ENCODE measurements at regions not wholly inside any gene's neighbourhood (a gene's known extent, or its start where the extent isn't known, plus 50 kb on each side); places are given as distances from the start of the nearest gene placed in this dataset.

DNA sequence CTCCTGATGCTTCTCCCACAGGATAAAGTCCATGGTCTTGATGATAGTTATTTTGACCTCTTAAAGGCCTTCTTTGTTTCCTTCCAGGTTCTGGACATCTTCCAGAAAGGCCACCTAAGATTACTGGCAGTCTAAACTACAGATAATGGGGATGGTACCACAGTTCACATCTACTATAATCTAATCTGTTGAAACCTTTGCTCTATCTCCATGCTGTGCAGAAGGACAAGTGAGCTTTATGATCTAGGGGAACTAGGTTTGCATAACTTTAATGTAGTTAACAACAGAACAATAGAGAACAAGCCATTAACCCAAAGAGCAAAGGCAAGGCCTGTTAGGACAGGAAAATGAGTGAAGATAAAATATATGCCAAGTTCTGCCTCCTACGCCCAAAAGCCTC is 103.9 kb upstream of the KLHL13 start:
- DNase-seq = no peak
- H3K27me3 ChIP-seq = peaks cover 3% of the 10 kb centered on the region
- H3K27ac ChIP-seq = no peak overlapping the region

GRCh38 chrX:118221270-118221669 is 104.7 kb upstream of the KLHL13 start:
- intact Hi-C loops (cut with DNase I) = no loop called here

More for the DNA sequence above, 103.9 kb upstream of the KLHL13 start:
- WGBS, 4 donors = 65 to 100% (median 82%) methylated on average over 1 of the region's 1 CpG
- no peak for TF ChIP-seq POLR2A (IDR thresholded peaks at IDR 0.05)
- TF ChIP-seq, protein P1, sequence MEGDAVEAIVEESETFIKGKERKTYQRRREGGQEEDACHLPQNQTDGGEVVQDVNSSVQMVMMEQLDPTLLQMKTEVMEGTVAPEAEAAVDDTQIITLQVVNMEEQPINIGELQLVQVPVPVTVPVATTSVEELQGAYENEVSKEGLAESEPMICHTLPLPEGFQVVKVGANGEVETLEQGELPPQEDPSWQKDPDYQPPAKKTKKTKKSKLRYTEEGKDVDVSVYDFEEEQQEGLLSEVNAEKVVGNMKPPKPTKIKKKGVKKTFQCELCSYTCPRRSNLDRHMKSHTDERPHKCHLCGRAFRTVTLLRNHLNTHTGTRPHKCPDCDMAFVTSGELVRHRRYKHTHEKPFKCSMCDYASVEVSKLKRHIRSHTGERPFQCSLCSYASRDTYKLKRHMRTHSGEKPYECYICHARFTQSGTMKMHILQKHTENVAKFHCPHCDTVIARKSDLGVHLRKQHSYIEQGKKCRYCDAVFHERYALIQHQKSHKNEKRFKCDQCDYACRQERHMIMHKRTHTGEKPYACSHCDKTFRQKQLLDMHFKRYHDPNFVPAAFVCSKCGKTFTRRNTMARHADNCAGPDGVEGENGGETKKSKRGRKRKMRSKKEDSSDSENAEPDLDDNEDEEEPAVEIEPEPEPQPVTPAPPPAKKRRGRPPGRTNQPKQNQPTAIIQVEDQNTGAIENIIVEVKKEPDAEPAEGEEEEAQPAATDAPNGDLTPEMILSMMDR (IDR thresholded peaks at IDR 0.05) = no peak
- H3K36me3 ChIP-seq (replicated peaks in 1 of 2) = no peaks in the 10 kb centered on the region
- H3K4me1 ChIP-seq (replicated peaks in 1 of 2) = no peaks in the 10 kb centered on the region
- no peak overlapping the region for H3K4me3 ChIP-seq
- intact Hi-C loops (cut with DNase I) = no loop called here
- H3K9me3 ChIP-seq (replicated peaks in 1 of 3) = no peaks in the 10 kb centered on the region

GRCh38 chrX:118221733-118222132 is 105.1 kb upstream of the KLHL13 start:
- TF ChIP-seq POLR2A (IDR thresholded peaks at IDR 0.05) = no peak
- TF ChIP-seq, protein P1 (IDR thresholded peaks at IDR 0.05) = no peak
- Histone ChIP-seq H3K4me1 (replicated peaks in 1 of 2) (no peaks in the 10 kb centered on the region), H3K27ac (no peak overlapping the region), H3K36me3 (replicated peaks in 1 of 2) (no peaks in the 10 kb centered on the region), H3K4me3 (no peak overlapping the region), H3K27me3 (no peaks in the 10 kb centered on the region), H3K9me3 (replicated peaks in 1 of 3) (no peaks in the 10 kb centered on the region)
- intact Hi-C loops (cut with DNase I) = no loop called here
- WGBS, 4 donors = 33 to 41% (median 36%) methylated on average over 3 of the region's 3 CpGs
- DNase-seq = no peak

More at GRCh38 chrX:118221270-118221669, 104.7 kb upstream of the KLHL13 start:
- Histone ChIP-seq H3K27ac (no peak overlapping the region), H3K36me3 (replicated peaks in 1 of 2) (no peaks in the 10 kb centered on the region), H3K4me3 (no peak overlapping the region), H3K9me3 (replicated peaks in 1 of 3) (no peaks in the 10 kb centered on the region), H3K27me3 (peaks cover 3% of the 10 kb centered on the region), H3K4me1 (replicated peaks in 1 of 2) (no peaks in the 10 kb centered on the region)
- 54 to 84% (median 71%) methylated on average over 4 of the region's 4 CpGs for WGBS, 4 donors
- no peak for TF ChIP-seq POLR2A (IDR thresholded peaks at IDR 0.05)
- TF ChIP-seq, protein P1 (IDR thresholded peaks at IDR 0.05) = no peak
- DNase-seq = no peak

- H3K4me1 ChIP-seq (replicated peaks in 1 of 2) = no peaks in the 10 kb centered on the region
- H3K27ac ChIP-seq = no peak overlapping the region
- H3K27me3 ChIP-seq = peaks cover 5% of the 10 kb centered on the region
- no peak for DNase-seq
- no peak overlapping the region for H3K4me3 ChIP-seq
- no peak for TF ChIP-seq POLR2A (IDR thresholded peaks at IDR 0.05)
- TF ChIP-seq, protein P1 (IDR thresholded peaks at IDR 0.05) = no peak
- no peaks in the 10 kb centered on the region for H3K36me3 ChIP-seq (replicated peaks in 1 of 2)
- intact Hi-C loops (cut with DNase I) = no loop called here
- H3K9me3 ChIP-seq (replicated peaks in 1 of 3) = no peaks in the 10 kb centered on the region
Measured at GRCh38 chrX:118222421-118222820, 105.8 kb upstream of the KLHL13 start.

Data from adrenal gland (tissue), 9 donors.